Glomerular visceral epithelial cell (primary cell): ENCODE measurements at regions not wholly inside any gene's neighbourhood (a gene's known extent, or its start where the extent isn't known, plus 50 kb on each side); places are given as distances from the start of the nearest gene placed in this dataset.
"Not testable (repeated sequence)": the region's sequence is repeated elsewhere in the genome, so short reads cannot be mapped to it uniquely, and the experiment has no call there.

ENCODE experiments used
- DNase-seq: peaks from one replicate; pipeline ENCODE4 v3.0.0-alpha.2; 2016; ENCODE audit errors: extremely low spot score

DNA sequence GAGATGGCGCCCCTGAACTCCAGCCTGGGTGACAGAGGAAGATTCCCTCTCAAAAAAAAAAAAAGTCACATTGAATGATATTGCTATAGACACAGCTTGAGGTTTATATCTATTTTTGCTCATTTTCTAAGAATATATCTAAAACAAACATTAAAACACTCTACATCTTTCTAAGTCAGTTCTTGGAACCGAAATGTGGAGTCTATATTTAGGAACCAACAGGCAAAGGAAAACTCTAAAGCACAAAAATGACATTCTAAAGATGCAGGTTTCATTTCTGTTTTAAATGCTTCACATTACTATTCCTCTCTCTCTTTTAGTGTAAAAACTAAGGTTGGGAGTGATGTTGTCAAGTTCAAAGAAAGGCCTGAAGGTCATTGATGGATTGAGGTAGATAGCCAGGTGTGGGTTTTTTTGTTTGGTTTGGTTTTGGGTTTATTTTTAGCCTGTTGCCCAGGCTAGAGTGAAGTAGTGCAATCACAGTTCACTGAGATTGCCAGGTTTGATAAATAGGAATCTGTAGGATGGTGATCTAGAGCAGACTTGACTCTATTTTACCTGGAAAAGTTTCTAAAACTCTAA, 194.0 kb upstream of the RBBP8 start:
- DNase-seq = no peak

DNA sequence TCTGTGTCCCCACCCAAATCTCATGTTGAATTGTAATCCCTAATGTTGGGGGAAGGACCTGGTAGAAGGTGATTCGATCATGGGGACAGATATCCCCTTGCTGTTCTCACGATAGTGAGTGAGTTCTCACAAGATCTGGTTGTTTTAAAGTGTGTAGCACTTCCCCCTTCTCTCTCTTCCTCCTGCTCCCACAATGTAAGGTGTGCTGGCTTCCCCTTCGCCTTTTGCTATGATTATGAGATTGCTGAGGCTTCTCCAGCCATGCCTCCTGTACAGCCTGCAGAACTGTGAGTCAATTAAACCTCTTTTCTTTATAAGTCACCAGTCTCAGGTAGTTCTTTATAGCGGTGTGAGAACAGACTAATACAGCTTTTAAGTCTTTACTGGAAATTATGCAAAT, 193.3 kb upstream of the RBBP8 start:
- no peak for DNase-seq

DNA sequence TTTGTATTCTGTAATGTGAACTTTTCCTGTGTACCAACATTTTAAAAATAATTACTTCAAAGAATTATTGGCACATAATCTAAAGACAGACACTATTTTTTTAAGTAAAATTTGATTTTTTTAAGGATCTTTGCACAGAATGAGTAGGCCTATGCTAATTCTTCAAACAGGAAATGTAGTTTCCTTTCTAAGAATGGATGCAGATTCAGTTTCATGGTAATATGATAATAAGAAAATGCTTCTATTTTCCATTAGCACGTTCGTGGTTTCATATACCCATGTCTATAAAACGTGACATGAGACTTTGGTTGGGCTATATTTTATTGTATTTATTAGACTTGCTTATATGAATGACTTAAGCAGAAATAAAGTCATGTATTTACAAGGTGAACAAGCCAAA, 191.8 kb upstream of the RBBP8 start:
- DNase-seq = no peak

DNA sequence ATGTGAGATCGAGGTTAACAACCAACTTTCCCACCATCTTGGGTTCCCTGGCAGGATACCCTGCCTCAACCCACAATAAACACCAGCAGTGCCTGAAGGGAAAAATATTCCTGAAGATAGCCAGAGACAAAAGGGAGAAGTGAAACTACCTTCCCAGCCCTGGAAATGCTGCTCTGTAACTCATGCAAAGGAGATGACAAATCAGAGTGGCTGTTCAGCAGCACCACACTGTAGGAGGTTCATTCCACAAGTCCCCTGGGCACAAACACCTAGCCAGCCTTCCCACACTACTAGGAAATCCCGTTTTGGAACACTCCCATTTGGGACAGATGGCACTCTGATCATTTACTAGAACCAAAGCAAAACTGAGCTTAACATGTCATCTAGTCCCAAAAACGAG, 190.7 kb upstream of the RBBP8 start:
- no peak for DNase-seq

DNA sequence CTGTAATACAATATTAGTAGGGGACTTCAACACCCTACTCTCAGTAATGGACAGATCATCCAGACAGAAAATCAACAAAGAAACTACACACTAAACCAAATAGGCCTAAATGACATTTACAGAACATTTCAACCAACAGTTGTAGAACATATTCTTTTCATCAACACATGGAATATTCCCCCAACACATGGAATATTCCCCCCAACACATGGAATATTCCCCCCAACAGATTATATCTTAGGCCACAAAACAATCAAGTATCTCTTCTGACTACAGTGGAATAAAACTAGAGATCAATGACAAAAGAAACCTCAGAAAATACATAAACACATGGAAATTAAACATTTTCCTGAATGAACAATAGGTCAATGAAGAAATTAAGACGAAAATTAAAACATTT, 187.2 kb upstream of the RBBP8 start:
- DNase-seq = no peak

DNA sequence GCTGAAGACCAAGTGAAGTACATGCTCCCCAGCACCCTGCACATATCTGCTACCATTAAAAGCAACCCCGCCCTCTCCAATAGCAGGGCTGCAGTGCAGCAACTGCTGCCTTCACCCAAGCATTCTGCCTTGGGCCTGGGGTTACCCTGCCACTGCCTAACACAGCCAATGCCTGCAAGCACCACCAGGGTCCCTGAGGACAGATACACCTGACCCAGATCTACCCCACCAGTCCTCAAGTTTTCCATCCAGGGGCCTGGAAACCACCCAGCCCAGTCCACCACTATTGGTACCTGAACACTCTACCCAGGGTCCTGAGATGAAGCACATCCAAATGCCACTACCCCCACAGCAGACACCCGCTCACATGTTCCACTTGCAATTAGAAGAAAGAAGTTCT, 181.1 kb upstream of the RBBP8 start:
- DNase-seq = no peak

DNA sequence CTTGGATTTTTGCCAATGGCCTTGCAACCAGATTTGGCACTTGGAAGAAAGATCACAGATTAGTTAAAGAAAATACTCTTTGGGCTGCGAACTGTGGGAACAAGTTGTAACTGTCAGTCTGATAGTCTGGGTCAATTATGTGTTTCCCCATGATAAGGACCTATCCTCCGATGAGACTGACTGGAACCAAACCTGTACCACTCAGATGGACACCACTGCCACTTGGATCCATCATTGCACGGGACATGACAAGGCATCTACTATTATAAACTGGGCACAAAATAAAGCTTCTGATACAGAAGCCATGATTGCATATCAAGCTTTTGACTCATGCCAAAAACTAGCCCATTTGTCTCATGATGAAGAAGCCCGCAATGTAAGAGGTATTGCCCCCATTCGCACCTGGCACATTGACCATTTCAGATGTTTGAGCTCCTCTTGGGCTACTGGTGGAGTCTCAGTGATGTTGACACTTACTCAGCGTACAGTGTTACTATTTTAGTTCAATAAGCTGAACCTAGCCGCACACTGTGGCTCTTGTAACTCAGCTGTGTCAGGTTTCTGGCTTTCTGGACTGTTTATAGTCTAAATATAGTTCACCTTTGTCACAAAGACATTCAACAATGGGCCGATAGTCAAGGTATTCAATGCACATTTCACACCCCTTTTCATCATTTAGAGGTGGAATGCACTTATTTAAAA, 179.8 kb upstream of the RBBP8 start:
- DNase-seq = no peak

DNA sequence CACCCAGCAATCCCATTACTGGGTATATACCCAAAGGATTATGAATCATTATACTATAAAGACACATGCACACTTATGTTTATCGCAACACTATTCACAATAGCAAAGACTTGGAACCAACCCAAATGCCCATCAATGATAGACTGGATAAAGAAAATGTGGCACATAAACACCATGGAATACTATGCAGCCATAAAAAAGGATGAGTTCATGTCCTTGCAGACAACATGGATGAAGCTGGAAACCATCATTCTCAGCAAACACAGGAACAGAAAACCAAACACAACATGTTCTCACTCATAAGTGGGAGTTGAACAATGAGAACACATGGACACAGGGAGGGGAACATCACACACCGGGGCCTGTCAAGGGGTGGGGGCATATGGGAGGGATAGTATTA, 169.1 kb upstream of the RBBP8 start:
- not testable (repeated sequence) for DNase-seq

DNA sequence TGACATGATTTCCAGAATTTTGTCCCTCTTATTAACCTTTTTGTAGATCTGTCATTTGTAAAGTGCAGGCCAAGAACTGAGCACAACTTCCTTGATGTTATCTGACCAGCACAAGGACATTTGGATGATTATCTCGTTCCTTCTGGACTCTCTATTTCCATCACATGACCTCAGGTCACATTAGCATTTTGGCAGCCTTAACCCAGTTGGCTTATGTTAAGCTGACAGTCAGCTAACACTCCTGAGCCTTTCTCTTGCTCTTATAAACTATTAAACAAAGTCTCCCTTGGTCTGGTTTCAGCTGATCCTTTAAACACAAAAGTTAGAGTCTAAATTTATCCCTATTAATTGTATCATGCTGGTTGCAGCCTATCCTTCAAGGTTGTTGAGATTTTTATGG, 167.2 kb upstream of the RBBP8 start:
- no peak for DNase-seq

DNA sequence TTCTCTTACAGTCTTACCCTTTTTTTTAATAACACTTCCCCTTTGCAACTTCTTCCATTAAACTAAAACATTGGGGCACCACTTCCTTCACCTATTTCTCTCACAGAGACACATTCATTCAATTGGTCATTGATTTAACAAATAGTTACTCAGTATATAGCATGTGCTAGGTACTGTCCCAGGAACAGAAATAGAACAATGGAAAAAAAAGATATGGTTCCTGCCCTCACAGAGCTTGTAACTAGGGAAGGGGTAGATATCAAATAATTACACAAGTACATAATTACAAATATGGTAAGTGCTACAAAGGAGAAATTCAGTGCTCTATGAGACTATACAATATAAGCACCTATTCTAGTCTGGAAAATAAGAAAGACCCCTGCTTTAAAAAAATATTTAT, 165.5 kb upstream of the RBBP8 start:
- DNase-seq = no peak

DNA sequence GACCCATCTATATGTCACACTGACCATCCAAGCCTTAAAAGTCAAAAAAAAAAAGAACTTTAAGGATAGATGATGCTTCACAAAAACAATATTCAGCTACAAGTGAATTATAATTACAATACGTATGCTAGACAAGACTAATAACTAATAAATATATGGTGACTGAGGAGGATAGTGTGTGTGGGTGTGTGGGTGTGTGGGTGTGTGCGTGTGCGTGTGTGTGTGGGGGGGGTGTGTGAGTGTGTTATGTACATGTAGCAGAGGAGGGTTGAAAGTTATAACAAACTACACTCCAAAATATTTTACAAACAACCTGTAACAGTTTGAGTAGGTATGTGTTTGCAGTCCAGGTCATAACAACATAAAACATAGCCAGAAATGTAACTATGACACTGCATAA, 159.2 kb upstream of the RBBP8 start:
- no peak for DNase-seq

DNA sequence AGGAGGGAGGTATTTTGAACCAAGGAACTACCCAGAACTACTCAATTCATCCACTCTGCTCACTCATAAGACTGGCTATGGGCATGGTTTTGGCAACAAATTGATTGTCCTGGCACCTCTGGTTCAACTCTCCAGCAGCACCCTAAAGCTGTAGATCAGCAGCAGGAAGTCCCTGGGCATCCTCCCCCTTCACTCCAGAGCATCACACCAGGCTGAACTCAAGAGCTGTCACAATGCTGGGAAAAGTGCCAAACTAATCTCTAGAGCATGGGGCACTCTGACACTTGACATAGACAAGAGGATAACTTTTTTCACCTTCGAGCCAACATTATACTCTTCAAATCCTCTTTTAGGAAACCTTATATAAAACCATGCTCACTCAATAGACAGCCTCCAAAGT, 154.1 kb upstream of the RBBP8 start:
- no peak for DNase-seq

DNA sequence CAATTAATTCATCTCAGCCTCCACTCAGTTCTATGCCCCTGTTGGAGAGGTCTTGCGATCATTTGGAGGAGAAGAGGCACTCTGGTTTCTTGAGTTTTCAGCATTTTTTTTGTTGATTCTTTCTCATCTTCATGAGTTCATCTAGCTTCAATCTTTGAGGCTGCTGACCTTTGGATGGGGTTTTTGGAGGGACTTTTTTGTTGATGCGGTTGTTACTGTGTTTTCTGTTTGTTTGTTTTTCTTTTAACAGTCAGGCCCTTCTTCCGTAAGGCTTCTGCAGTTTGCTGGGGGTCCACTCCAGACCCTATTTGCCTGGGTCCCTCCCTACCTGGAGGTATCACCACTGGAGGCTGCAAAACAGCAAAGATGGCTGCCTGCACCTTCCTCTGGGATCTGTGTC, 149.9 kb upstream of the RBBP8 start:
- DNase-seq = no peak

DNA sequence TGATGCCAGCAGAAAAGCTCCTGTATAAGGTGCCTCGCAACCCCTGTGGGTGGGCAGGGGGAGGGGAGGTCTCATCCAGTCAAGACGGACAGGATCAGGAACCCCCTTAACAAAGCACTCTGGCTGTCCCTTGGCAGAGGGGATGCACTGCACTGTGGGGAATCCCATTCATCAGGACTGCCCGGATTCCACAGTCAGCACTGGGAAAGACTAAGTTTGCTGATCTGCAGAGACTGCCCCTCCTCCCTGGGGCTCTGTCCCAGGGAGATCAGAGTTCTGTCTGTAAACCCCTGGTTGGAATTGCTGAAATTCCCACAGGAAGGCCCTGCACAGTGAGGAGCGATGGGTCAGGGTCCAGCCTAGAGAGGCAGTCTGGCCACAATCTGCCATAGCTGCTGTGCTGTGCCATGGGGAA, 149.5 kb upstream of the RBBP8 start:
- DNase-seq = no peak

DNA sequence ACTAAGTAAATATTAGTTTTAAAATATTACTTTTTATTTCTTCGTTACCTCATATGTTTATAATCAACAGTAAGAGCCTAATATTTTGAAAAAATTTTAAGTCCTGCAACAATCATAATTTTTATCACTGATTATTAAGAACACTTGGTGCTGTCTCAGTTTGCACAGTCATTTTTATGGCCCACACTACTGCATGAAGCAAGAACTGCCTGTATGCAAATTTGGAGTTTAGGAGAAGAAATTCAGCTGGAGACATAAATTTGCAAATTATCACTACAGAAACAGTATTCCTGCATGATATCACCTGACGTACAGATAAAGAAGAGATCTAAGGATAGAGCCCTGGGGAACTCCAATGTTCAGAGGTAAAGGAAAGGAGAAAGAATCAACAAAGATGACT, 144.1 kb upstream of the RBBP8 start:
- no peak for DNase-seq

DNA sequence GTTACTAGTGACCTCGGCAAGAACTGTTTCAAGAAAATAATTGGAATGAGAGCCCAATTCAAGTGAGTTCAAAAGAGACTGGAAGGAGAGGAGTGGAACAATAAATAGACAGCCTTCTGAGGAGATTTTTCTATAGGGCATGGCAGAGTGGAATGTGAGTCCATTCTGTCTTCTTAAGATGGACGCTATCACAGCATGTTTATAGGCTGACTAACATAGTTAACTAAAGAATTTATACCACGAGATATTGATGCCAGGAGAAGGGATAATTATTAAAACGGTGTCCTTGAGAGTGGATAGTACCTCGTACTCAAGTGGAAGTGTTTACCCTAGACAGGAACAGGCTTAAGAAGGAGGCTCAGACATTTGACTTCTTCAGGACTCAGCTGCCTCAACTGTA, 143.5 kb upstream of the RBBP8 start:
- DNase-seq = no peak

DNA sequence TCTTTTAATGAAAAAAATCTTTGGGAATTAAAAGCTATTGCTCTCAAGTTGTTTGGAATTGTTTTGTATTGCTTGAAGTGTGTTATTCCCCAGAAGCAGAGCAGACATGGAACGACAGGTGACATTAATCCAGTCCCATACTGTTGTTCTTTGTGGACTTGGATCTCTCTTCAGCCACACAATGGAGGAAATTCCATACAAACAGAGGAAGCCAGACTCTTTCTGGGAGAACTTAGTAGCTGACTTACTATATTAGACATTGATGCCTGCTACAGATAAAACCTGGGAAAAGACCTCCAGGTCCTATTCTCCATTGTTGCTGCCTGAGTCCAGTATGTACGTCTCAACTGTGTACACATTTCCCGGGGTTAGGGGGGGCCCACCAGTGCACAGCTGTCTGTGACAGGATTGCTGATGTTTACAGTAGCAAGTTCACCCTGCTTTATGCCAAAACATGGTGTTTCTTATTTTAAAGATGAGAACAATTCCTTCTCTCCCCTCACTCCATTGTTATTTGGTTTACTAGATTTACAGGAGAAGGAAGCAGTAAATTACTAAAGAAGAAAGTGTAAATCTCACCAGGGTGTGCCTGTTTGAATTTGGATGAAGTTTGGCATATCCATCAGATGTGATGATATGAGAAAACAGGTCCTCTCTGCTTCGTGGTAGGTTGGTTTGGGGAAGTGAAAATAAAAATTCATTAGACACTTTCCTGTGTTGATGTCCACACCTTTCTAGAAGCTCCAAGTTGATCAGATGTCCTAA, 142.4 kb upstream of the RBBP8 start:
- no peak for DNase-seq

DNA sequence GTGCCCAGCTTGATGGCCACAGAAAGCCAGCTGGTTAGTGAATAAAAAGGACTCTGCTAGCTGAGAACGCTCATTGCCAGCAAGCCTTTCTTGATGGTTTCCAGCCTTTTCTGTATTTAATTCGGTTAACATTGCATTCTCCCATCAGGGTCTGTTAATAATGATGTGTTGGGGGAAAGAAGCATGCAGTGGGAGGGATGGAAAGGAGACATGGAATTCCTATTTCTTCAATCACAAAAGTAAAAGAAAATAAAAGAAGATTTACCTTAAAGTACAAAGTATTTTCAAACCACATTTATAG, 141.9 kb upstream of the RBBP8 start:
- DNase-seq = no peak

DNA sequence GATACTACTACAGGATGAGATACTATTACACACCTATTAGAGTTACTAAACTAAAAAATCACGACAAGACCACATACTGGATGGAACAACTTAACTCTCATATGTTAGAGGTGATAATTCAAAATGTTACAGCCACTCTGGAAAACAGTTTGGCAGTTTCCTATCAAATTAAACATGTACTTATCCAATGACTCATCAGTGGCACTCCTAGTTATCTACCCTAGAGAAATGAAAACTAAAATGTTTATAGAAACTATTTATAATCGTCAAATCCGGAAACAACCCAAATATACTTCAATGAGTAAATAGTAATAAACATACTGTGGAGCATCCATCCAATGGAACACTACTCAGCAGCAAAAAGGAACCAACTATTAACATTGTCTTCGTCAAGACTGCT, 137.0 kb upstream of the RBBP8 start:
- DNase-seq = no peak

DNA sequence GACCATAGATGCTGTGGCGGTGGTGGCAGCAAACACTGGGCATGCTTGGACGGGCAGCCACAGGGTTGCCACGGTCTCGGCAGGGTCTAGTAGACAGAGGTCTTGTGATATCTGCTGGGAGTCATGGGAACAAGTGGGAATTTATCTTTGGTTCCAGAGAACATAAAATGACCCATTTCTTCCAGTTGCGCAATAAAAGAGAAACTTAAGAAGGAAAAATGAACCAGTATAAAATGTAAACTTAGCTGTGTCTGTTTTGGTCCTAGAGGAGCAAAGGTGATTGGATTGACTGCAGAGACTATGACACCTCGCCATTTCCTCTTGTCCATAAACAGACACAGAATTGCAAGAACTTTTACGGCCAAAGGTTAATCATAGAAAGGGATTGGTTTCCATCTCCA, 132.6 kb upstream of the RBBP8 start:
- DNase-seq = no peak

DNA sequence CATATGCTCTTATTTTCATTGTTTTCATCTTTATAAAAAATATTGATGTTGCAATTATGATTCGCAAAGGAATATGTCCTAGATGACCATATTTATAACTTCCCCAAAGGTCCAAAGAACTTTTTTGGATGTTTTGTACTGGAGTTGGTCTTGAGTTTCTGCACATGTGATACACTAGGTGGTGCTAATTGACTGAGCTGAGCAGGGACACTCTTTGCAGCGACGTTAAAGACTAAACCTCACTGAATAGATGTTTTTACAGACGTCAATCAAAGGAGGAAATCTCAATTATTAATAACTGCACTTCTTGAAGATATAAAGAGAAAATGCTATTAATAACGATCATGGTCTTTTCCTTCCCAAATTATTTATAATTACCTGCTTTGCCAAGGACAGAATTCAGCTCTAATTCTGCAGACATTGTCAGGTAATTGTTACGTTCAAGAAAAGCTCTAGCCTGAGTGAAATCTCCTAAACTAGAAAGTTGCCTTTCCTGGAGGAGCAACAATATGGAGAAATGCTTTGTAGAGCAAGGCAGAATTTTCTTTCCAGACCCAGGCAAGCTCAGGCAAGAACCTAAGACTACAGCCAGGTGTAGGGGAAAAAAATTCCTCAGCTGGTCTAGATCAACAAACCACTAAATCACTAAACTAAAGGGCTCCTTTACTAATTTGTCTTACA, 119.3 kb upstream of the RBBP8 start:
- DNase-seq = peak; percentile 47

DNA sequence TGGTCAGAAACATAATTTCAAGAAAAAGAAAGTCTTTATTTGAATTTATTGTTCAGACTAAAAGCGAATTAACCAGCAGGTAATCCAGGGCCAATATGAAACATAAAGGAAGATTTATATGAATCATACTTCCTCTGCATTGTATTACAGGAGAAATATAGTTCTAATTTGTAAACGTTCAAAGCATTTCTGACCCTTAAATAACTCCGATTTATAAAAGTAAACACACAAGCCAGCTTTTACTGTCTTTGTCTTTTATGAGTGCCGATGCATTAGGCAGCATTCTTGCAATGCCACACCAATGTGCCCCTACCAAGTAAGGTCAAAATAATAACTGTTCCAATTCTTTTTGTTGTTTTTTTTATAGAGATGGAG, 118.8 kb upstream of the RBBP8 start:
- DNase-seq = no peak
